Stomach smooth muscle (tissue), 2 donors: ENCODE measurements at regions not wholly inside any gene's neighbourhood (a gene's known extent, or its start where the extent isn't known, plus 50 kb on each side); places are given as distances from the start of the nearest gene placed in this dataset.
"Not testable (repeated sequence)": the region's sequence is repeated elsewhere in the genome, so short reads cannot be mapped to it uniquely, and the experiment has no call there.

Experiments
- H3K27ac ChIP-seq: one replicate; pipeline ENCODE4 v1.7.0; 2013; ENCODE audit warnings: mild to moderate bottlenecking, low read length, inconsistent platforms
- H3K27me3 ChIP-seq, 2 donors: one replicate each; pipeline ENCODE4 v1.7.0; 2013; ENCODE audit warnings: low read length in 2 of 2; ENCODE audit not compliant: insufficient read depth in 2 of 2, control insufficient read depth in 1 of 2
- H3K36me3 ChIP-seq, 2 donors: one replicate each; pipeline ENCODE4 v1.7.0; 2013; ENCODE audit warnings: low read length in 2 of 2; ENCODE audit not compliant: control insufficient read depth in 2 of 2, insufficient read depth in 2 of 2
- H3K4me1 ChIP-seq: one replicate; pipeline ENCODE4 v1.7.0; 2013; ENCODE audit warnings: low read length; ENCODE audit not compliant: control insufficient read depth, insufficient read depth
- H3K4me3 ChIP-seq, 2 donors: one replicate each; pipeline ENCODE4 v1.7.0; 2013; ENCODE audit warnings: low read length in 2 of 2
- H3K9ac ChIP-seq, 2 donors: one replicate each; pipeline ENCODE4 v1.7.0; 2013; ENCODE audit warnings: low read length in 2 of 2, mild to moderate bottlenecking in 1 of 2
- H3K9me3 ChIP-seq, 2 donors: one replicate each; pipeline ENCODE4 v1.7.0; 2013; ENCODE audit warnings: low read length in 2 of 2; ENCODE audit not compliant: control insufficient read depth in 2 of 2
- donor health status: healthy.
- donor health status: Pancreatic carcinoma.

DNA sequence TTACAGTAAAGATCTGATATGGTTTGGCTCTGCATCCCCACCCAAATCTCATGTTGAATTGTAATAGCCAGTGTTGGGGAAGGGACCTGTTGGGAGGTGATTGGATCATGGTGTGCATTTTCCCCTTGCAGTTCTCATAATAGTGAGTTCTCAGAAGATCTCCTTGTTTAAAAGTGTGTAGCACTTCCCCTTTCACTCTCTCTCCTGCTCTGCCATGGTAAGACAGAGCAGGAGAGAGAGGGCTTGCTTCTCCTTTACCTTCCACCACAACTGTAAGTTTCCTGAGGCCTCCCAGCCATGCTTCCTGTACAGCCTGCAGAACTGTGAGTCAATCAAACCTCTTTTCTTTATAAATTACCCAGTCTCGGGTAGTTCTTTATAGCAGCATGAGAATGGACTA lies 1530.9 kb upstream of the C9orf72 start:
- H3K36me3 ChIP-seq, H3K27me3 ChIP-seq, H3K4me3 ChIP-seq, H3K4me1 ChIP-seq, H3K9ac ChIP-seq, H3K9me3 ChIP-seq, H3K27ac ChIP-seq: not testable (repeated sequence)

DNA sequence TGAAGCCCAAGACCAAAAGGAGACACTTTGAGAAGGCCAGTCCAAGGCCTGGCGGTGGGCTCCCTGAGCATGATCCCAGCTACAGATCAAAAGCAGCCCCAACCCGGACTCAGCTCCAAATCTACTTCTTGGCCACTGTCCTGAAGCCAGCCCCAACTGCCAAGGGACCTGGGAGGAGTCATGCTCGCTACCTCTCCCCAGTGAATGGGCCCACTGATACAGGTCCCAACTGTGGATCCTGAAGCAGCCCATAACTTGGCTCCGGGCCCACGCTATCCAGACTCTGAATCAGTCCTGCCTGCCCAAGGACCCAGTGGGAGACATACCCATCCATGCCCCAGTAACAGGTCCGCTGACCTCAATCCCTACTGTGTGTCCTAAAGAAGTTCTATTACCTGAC lies 1545.3 kb upstream of the C9orf72 start:
- H3K27ac ChIP-seq = no peak overlapping the region
- no peaks in the 10 kb centered on the region for H3K4me1 ChIP-seq
- H3K9me3 ChIP-seq = no peaks in the 10 kb centered on the region
- no peaks in the 10 kb centered on the region for H3K36me3 ChIP-seq
- no peaks in the 10 kb centered on the region for H3K27me3 ChIP-seq
- H3K9ac ChIP-seq = no peak overlapping the region
- H3K4me3 ChIP-seq = no peak overlapping the region

DNA sequence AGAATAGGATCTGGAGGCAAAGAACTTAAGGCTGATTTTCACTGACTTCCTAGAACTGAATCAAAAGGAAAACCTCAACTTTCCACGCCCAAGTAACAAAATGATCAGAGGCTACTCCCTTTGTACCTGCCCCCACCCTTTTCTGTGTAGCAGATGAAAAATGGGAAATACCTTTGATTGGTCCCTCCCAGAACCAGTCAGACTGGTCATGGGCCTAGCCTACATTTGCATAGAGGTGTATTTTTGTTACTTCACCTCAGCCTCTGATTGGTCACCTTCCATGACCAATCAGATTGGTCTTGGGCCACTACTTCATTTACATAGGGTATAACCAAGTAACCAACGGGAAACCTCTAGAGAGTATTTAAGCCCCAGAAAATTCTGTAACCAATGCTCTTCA lies 1553.5 kb upstream of the C9orf72 start:
- H3K27ac ChIP-seq = no peak overlapping the region
- H3K27me3 ChIP-seq = no peaks in the 10 kb centered on the region
- H3K9ac ChIP-seq = no peak overlapping the region
- H3K4me1 ChIP-seq = no peaks in the 10 kb centered on the region
- H3K4me3 ChIP-seq = no peak overlapping the region
- H3K9me3 ChIP-seq = no peaks in the 10 kb centered on the region
- H3K36me3 ChIP-seq = no peaks in the 10 kb centered on the region

DNA sequence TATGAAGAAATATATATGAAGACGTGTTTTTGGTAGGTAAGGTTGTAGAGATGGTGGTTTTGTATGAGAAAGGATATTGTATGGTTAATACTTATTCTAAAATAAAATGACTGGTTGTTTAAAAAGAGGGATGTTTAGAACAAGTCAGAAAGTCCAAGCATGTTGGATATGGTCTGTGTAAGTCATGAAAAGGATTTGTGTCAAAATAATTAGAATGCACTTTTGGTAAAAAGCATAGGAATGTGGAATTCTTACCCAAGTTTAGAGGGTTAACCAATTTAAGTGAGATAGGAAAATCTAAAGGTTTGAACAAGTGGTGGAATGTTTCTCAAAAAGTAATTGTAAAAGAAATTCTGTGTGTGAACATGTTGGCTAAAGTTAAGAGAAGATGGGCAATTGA lies 1556.5 kb upstream of the C9orf72 start:
- H3K36me3 ChIP-seq = no peaks in the 10 kb centered on the region
- H3K4me3 ChIP-seq = no peak overlapping the region
- H3K27ac ChIP-seq = no peak overlapping the region
- no peak overlapping the region for H3K9ac ChIP-seq
- no peaks in the 10 kb centered on the region for H3K27me3 ChIP-seq
- no peaks in the 10 kb centered on the region for H3K9me3 ChIP-seq
- no peaks in the 10 kb centered on the region for H3K4me1 ChIP-seq

DNA sequence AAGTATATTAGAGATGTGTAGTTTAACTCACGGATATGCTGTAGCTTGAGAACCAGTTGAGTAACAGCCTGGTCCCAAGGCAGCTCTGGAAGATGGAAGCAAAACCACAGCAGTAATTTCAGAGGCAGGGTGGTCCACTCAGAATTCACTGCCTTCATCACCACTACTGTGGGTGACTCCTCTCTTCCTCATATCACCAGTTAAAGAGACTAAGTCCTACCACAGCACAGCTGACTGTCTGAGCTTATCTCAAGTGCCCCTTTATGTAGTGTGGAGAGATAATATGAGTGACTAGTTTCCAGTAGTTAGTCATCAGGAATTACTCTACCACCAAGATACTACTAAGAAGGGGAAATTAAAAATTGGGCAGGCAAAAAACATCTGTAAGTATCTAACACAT lies 1571.2 kb upstream of the C9orf72 start:
- H3K9ac ChIP-seq = no peak overlapping the region

DNA sequence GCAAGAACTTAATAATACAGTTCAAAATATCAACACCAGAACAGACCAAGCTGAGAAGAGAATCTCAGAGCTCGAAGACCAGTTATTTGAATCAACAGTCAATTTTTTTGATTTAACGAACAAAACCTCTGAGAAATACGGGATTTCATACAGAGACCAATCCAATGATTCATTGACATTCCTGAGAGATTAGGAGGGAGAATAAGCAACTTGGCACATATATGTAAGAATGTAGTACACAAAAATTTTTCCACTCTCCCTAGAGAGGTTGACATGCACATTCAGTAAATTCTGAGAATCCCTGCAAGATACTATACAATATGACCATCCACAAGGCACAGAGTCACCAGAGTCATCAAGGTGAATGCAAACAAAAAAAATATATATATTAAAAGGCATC lies 1577.3 kb upstream of the C9orf72 start:
- no peaks in the 10 kb centered on the region for H3K4me1 ChIP-seq
- no peak overlapping the region for H3K27ac ChIP-seq
- no peak overlapping the region for H3K9ac ChIP-seq
- H3K27me3 ChIP-seq = no peaks in the 10 kb centered on the region
- no peaks in the 10 kb centered on the region for H3K36me3 ChIP-seq
- no peak overlapping the region for H3K4me3 ChIP-seq
- H3K9me3 ChIP-seq = no peaks in the 10 kb centered on the region

More for the DNA sequence above, 1571.2 kb upstream of the C9orf72 start:
- Histone ChIP-seq H3K27ac (no peak overlapping the region), H3K27me3 (no peaks in the 10 kb centered on the region), H3K36me3 (no peaks in the 10 kb centered on the region), H3K4me1 (no peaks in the 10 kb centered on the region), H3K9me3 (no peaks in the 10 kb centered on the region), H3K4me3 (no peak overlapping the region)

DNA sequence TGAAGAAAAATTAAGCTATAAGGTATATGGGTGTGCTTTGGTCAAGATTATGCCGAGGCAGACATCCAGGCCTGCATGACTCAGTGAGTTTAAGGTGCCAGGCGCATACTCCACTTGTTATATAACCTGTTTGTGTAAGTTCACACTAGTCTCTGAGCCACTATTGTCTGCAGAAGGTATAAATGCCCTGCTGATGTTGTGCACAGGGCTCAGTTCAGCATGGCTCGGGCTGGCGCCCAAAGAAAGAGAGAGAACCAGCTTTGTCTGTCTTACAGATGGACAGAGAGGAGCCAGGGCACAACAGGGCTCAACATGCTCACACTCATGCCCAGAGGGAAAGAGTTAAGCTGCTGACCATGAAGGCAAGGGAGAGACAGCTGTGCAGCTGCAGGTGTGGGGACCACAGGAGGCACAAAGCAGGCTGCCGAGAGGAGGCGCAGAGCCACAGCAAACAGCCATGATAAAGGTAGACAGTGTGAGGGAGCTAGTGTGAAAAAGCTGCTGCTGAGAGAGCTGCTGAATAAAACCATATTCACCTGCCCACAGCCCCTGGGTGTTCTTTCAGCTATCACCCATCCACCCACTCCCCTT lies 1587.6 kb upstream of the C9orf72 start:
- no peak overlapping the region for H3K4me3 ChIP-seq
- H3K4me1 ChIP-seq = no peaks in the 10 kb centered on the region
- no peak overlapping the region for H3K9ac ChIP-seq
- no peaks in the 10 kb centered on the region for H3K36me3 ChIP-seq
- H3K27me3 ChIP-seq = no peaks in the 10 kb centered on the region
- H3K27ac ChIP-seq = no peak overlapping the region
- H3K9me3 ChIP-seq = no peaks in the 10 kb centered on the region

DNA sequence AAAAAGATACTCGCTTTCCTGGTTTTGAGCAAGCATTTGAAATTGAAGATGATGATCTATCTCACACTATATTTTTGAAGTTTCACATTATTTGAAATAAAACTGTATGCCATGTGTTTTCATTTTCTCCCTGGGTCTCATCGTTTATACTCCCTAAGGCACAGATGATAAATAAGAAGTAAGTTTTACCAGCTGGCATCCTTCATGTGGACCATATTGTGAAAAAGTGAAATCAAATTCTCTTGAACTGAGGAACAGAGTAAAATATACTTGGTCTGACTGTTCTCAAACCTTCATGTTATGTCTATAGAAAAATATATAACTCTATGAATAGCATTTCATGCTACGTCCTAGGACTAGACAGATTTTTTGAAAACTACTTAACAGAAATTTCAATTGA lies 1600.9 kb upstream of the C9orf72 start:
- Histone ChIP-seq H3K9ac (no peak overlapping the region), H3K4me1 (no peaks in the 10 kb centered on the region), H3K27ac (no peak overlapping the region), H3K27me3 (no peaks in the 10 kb centered on the region), H3K4me3 (no peak overlapping the region), H3K36me3 (no peaks in the 10 kb centered on the region), H3K9me3 (no peaks in the 10 kb centered on the region)

DNA sequence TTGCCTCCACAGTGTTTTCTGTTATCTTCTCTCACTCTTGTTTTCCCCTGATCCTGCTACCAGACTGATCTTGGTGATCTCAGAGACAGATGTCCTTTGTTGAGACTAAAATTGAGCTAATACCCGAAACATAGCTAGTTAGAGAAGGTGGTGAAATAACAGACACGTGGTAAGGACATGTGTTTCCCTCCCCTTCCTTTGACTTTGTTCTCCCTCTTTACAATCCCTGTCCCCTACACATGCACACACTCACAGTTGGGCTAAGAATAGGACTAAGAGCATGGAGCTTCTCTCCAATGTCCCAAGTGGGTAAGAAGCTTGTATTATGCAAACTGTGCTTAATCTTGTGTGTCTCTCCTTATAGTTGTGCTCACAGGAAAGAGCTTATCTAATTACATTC lies 1603.0 kb upstream of the C9orf72 start:
- Histone ChIP-seq H3K27ac (no peak overlapping the region), H3K36me3 (no peaks in the 10 kb centered on the region), H3K9me3 (no peaks in the 10 kb centered on the region), H3K4me1 (no peaks in the 10 kb centered on the region), H3K9ac (no peak overlapping the region), H3K4me3 (no peak overlapping the region), H3K27me3 (no peaks in the 10 kb centered on the region)

DNA sequence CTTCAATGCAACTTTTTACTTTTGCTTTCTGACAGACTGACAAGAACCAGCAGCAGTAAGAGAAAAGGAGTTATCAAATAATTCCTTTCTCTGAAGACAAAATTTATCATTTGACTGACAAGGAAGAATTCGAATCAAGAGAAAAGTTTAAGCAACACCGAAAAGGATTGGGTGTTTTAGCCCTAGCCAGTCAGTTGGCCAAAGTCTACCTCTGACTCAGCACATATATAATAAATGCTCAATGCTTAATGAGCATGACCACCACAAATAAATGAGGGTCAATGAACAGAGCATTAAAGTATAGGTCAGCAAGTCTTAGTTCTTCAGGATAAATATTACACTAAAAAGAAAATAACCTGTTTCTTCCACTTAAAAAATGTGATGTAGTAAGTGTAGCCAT lies 1603.5 kb upstream of the C9orf72 start:
- no peaks in the 10 kb centered on the region for H3K36me3 ChIP-seq
- no peak overlapping the region for H3K9ac ChIP-seq
- no peaks in the 10 kb centered on the region for H3K4me1 ChIP-seq
- no peak overlapping the region for H3K27ac ChIP-seq
- no peaks in the 10 kb centered on the region for H3K9me3 ChIP-seq
- H3K4me3 ChIP-seq = no peak overlapping the region
- no peaks in the 10 kb centered on the region for H3K27me3 ChIP-seq

DNA sequence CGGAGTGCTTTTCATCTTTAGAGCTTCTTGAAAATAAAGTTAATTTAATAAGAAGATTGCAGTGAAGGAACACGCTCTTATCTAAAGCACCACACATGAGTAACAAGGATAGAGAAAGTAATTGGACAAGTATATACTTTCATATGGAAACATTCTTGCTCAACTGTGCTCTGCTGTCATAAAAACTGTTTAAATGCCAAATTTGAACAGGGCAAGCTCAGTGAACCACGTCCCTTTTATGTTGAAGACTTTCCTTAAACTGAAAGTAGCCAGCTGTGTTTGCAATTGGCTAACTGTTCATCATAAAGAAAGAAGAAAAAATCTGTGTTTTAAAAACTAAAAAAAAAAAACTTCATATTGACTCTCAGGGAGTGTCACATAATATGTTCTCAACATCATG lies 1610.7 kb upstream of the C9orf72 start:
- H3K27me3 ChIP-seq = no peaks in the 10 kb centered on the region
- H3K9me3 ChIP-seq = no peaks in the 10 kb centered on the region
- H3K9ac ChIP-seq = no peak overlapping the region
- no peak overlapping the region for H3K4me3 ChIP-seq
- no peaks in the 10 kb centered on the region for H3K36me3 ChIP-seq
- no peak overlapping the region for H3K27ac ChIP-seq
- no peaks in the 10 kb centered on the region for H3K4me1 ChIP-seq
